ENCODE measurements at regions not wholly inside any gene's neighbourhood (a gene's known extent, or its start where the extent isn't known, plus 50 kb on each side); places are given as distances from the start of the nearest gene placed in this dataset.
"Not testable (repeated sequence)": the region's sequence is repeated elsewhere in the genome, so short reads cannot be mapped to it uniquely, and the experiment has no call there.

GRCh38 chr5:126677121-126677520, 76.4 kb downstream of the PHAX start:
- H3K9me3 ChIP-seq (ENCODE audit: control insufficient read depth, insufficient read depth, low read depth, low read length) = no peaks in the 10 kb centered on the region
- H2AFZ ChIP-seq (ENCODE audit: low read length) = no peak overlapping the region
- no peak overlapping the region for H3K4me2 ChIP-seq (ENCODE audit: extremely low read depth, insufficient read depth, low read length)
- no peaks in the 10 kb centered on the region for H3K4me1 ChIP-seq (ENCODE audit: control insufficient read depth, extremely low read depth, insufficient read depth, low read length)
- H3K27me3 ChIP-seq (ENCODE audit: control insufficient read depth, insufficient read depth, low read length) = no peaks in the 10 kb centered on the region
- no peak overlapping the region for H3K9ac ChIP-seq (ENCODE audit: insufficient read depth, low read length)
- H3K4me3 ChIP-seq (replicated peaks in 1 of 4; ENCODE audit: control extremely low read depth in 1 of 4, insufficient read depth in 1 of 4, low read depth in 3 of 4, low read length in 4 of 4) = no peak overlapping the region
- no peaks in the 10 kb centered on the region for H3K79me2 ChIP-seq (ENCODE audit: control insufficient read depth, insufficient read depth, low read length)
- H3K27ac ChIP-seq (ENCODE audit: insufficient read depth, low read length) = no peak overlapping the region
- no peaks in the 10 kb centered on the region for H4K20me1 ChIP-seq (ENCODE audit: control insufficient read depth, extremely low read depth, insufficient read depth, low read length)
- no peak for TF ChIP-seq CTCF (conservative IDR thresholded peaks at IDR 0.05 in 1 of 2, IDR thresholded peaks at IDR 0.05 in 1 of 2; ENCODE audit: low read depth in 1 of 2, low read length in 2 of 2)
- no peak for TF ChIP-seq EZH2 (IDR thresholded peaks at IDR 0.05; ENCODE audit: low read length, missing control alignments)
- DNase-seq (ENCODE audit: low read depth in 2 of 2) = no peak
- no peaks in the 10 kb centered on the region for H3K36me3 ChIP-seq (ENCODE audit: control insufficient read depth, insufficient read depth, low read length)

- Histone ChIP-seq H3K27me3 (ENCODE audit: control insufficient read depth, insufficient read depth, low read length) (peaks cover 2% of the 10 kb centered on the region), H3K4me3 (replicated peaks in 1 of 4; ENCODE audit: control extremely low read depth in 1 of 4, insufficient read depth in 1 of 4, low read depth in 3 of 4, low read length in 4 of 4) (no peak overlapping the region), H3K4me1 (ENCODE audit: control insufficient read depth, extremely low read depth, insufficient read depth, low read length) (no peaks in the 10 kb centered on the region), H3K27ac (ENCODE audit: insufficient read depth, low read length) (no peak overlapping the region), H2AFZ (ENCODE audit: low read length) (no peak overlapping the region), H3K9ac (ENCODE audit: insufficient read depth, low read length) (no peak overlapping the region), H3K9me3 (ENCODE audit: control insufficient read depth, insufficient read depth, low read depth, low read length) (no peaks in the 10 kb centered on the region), H3K36me3 (ENCODE audit: control insufficient read depth, insufficient read depth, low read length) (no peaks in the 10 kb centered on the region), H3K4me2 (ENCODE audit: extremely low read depth, insufficient read depth, low read length) (peak overlapping the region; percentile 17), H3K79me2 (ENCODE audit: control insufficient read depth, insufficient read depth, low read length) (no peaks in the 10 kb centered on the region), H4K20me1 (ENCODE audit: control insufficient read depth, extremely low read depth, insufficient read depth, low read length) (no peaks in the 10 kb centered on the region)
- no peak for TF ChIP-seq CTCF (conservative IDR thresholded peaks at IDR 0.05 in 1 of 2, IDR thresholded peaks at IDR 0.05 in 1 of 2; ENCODE audit: low read depth in 1 of 2, low read length in 2 of 2)
- TF ChIP-seq EZH2 (IDR thresholded peaks at IDR 0.05; ENCODE audit: low read length, missing control alignments) = no peak
- peak in 1 of 2 donors; percentile 46 for DNase-seq (ENCODE audit: low read depth in 2 of 2)
Observed at GRCh38 chr5:126680191-126680817, 79.6 kb downstream of the PHAX start.

- not testable (repeated sequence) for H2AFZ ChIP-seq (ENCODE audit: low read length); H3K27me3 ChIP-seq (ENCODE audit: control insufficient read depth, insufficient read depth, low read length)
Observed at GRCh38 chr5:126681314-126681713, 80.6 kb downstream of the PHAX start.

More at GRCh38 chr5:126681314-126681713, 80.6 kb downstream of the PHAX start:
- not testable (repeated sequence) for H3K27ac ChIP-seq (ENCODE audit: insufficient read depth, low read length); H3K4me3 ChIP-seq (replicated peaks in 1 of 4; ENCODE audit: control extremely low read depth in 1 of 4, insufficient read depth in 1 of 4, low read depth in 3 of 4, low read length in 4 of 4); H4K20me1 ChIP-seq (ENCODE audit: control insufficient read depth, extremely low read depth, insufficient read depth, low read length); DNase-seq (ENCODE audit: low read depth in 2 of 2); H3K4me1 ChIP-seq (ENCODE audit: control insufficient read depth, extremely low read depth, insufficient read depth, low read length); H3K9me3 ChIP-seq (ENCODE audit: control insufficient read depth, insufficient read depth, low read depth, low read length); H3K4me2 ChIP-seq (ENCODE audit: extremely low read depth, insufficient read depth, low read length); H3K79me2 ChIP-seq (ENCODE audit: control insufficient read depth, insufficient read depth, low read length); H3K9ac ChIP-seq (ENCODE audit: insufficient read depth, low read length); H3K36me3 ChIP-seq (ENCODE audit: control insufficient read depth, insufficient read depth, low read length)

Measured in fibroblast of lung (primary cell).